ENCODE measurements at regions not wholly inside any gene's neighbourhood (a gene's known extent, or its start where the extent isn't known, plus 50 kb on each side); places are given as distances from the start of the nearest gene placed in this dataset.

- DNase-seq (ENCODE audit: low read depth in 1 of 2, low spot score in 1 of 2) = no peak
- Histone ChIP-seq H3K27me3 (no peaks in the 10 kb centered on the region), H3K4me1 (ENCODE audit: low read depth) (no peaks in the 10 kb centered on the region), H3K27ac (no peak overlapping the region), H3K36me3 (no peaks in the 10 kb centered on the region), H3K4me3 (no peak overlapping the region), H3K9me3 (ENCODE audit: low read depth) (no peaks in the 10 kb centered on the region)
- TF ChIP-seq, protein P1, sequence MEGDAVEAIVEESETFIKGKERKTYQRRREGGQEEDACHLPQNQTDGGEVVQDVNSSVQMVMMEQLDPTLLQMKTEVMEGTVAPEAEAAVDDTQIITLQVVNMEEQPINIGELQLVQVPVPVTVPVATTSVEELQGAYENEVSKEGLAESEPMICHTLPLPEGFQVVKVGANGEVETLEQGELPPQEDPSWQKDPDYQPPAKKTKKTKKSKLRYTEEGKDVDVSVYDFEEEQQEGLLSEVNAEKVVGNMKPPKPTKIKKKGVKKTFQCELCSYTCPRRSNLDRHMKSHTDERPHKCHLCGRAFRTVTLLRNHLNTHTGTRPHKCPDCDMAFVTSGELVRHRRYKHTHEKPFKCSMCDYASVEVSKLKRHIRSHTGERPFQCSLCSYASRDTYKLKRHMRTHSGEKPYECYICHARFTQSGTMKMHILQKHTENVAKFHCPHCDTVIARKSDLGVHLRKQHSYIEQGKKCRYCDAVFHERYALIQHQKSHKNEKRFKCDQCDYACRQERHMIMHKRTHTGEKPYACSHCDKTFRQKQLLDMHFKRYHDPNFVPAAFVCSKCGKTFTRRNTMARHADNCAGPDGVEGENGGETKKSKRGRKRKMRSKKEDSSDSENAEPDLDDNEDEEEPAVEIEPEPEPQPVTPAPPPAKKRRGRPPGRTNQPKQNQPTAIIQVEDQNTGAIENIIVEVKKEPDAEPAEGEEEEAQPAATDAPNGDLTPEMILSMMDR (IDR thresholded peaks at IDR 0.05; ENCODE audit: low read depth, low read length) = no peak
Observed at GRCh38 chr3:130596484-130596883, 79.5 kb downstream of the COL6A6 start.

DNA sequence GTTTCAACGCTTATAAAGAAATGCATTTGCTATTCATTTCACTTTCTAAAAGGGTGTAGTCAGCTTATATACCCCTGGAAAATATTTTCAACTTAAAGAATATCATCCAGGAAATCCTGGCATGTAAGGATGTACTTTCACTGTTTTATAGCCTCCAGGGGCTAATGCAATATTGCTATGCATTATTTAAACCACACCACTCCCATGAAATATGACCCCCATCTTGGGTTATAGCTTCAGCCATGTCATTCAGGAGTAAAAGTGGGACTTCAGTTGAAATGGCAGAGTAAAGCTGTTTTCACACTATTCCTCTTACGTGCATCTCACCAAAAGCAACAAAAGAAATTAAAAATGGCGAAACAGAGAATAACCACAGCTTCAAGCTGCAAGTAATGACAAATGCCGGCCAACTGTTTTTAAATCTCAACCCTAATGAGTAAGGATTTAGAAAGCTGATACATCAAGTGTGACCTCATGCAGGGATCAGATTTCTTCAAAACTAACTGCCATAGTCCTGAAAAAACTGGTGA, 84.5 kb downstream of the COL6A6 start:
- Histone ChIP-seq H3K36me3 (no peaks in the 10 kb centered on the region), H3K27me3 (no peaks in the 10 kb centered on the region), H3K9me3 (ENCODE audit: low read depth) (no peaks in the 10 kb centered on the region), H3K4me3 (no peak overlapping the region), H3K27ac (no peak overlapping the region), H3K4me1 (ENCODE audit: low read depth) (no peaks in the 10 kb centered on the region)
- TF ChIP-seq, protein P1 (IDR thresholded peaks at IDR 0.05; ENCODE audit: low read depth, low read length) = no peak
- DNase-seq (ENCODE audit: low read depth in 1 of 2, low spot score in 1 of 2) = no peak

GRCh38 chr3:130604806-130605205, 87.8 kb downstream of the COL6A6 start:
- Histone ChIP-seq H3K27ac (no peak overlapping the region), H3K4me3 (no peak overlapping the region), H3K4me1 (ENCODE audit: low read depth) (no peaks in the 10 kb centered on the region), H3K9me3 (ENCODE audit: low read depth) (no peaks in the 10 kb centered on the region), H3K36me3 (no peaks in the 10 kb centered on the region), H3K27me3 (no peaks in the 10 kb centered on the region)
- TF ChIP-seq, protein P1 (IDR thresholded peaks at IDR 0.05; ENCODE audit: low read depth, low read length) = no peak
- no peak for DNase-seq (ENCODE audit: low read depth in 1 of 2, low spot score in 1 of 2)

DNA sequence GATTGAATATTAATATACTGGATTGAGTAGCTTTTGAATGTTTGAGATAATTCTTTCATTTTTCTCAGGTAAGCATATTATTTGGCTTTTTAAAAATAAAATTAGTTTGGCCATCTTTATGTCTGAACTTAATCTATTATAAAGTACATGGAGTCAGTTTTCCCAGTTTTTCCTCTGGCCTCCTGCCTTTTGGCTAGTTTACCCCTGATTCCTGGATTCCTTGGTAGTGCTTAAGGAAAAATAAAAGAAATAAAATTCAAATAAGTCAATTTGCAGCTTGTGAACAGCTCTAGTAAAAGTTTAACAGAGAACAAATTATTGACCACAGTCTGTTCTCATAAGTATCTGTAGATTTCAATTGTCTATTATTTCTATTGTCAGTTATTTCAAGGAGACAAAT, 89.4 kb downstream of the COL6A6 start:
- TF ChIP-seq, protein P1 (IDR thresholded peaks at IDR 0.05; ENCODE audit: low read depth, low read length) = no peak
- Histone ChIP-seq H3K27ac (no peak overlapping the region), H3K4me1 (ENCODE audit: low read depth) (no peaks in the 10 kb centered on the region), H3K36me3 (no peaks in the 10 kb centered on the region), H3K4me3 (no peak overlapping the region), H3K9me3 (ENCODE audit: low read depth) (no peaks in the 10 kb centered on the region), H3K27me3 (no peaks in the 10 kb centered on the region)
- DNase-seq (ENCODE audit: low read depth in 1 of 2, low spot score in 1 of 2) = no peak

DNA sequence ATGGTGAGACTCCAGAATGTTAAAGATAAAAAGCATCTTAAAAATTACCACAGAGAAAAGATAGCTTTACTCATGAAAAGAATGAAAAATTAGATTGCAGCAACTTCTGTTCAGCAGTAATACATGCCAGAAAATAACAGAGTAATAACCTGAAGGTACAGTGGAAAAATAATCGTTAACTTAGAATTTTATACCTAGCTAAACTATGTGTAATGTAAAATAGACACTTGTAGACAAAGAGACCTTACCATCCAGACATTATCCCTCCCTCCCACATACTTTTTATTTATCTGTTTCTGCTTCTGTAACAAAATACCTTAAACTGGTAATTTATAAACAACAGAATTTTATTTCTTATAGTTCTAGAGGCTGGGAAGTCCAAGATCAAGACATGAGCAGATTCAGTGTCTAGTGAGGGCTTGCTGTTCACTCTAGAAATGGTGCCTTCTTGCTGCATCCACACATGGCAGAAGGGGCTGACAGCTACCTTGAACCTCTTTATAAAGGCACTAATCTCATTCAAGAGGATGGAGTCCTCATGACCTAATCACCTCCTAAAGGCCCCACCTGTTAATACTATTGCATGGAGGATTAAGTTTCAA, 90.7 kb downstream of the COL6A6 start:
- H3K27ac ChIP-seq = no peak overlapping the region
- no peak overlapping the region for H3K4me3 ChIP-seq
- DNase-seq (ENCODE audit: low read depth in 1 of 2, low spot score in 1 of 2) = no peak
- H3K4me1 ChIP-seq (ENCODE audit: low read depth) = no peaks in the 10 kb centered on the region
- TF ChIP-seq, protein P1 (IDR thresholded peaks at IDR 0.05; ENCODE audit: low read depth, low read length) = no peak
- no peaks in the 10 kb centered on the region for H3K36me3 ChIP-seq
- H3K9me3 ChIP-seq (ENCODE audit: low read depth) = no peaks in the 10 kb centered on the region
- H3K27me3 ChIP-seq = no peaks in the 10 kb centered on the region

Data from cardiac muscle cell (in vitro differentiated cells and primary cell).